ENCODE measurements at regions not wholly inside any gene's neighbourhood (a gene's known extent, or its start where the extent isn't known, plus 50 kb on each side); places are given as distances from the start of the nearest gene placed in this dataset.

GRCh38 chr16:86122681-86123342 is 223.8 kb downstream of the IRF8 start:
- no peak for DNase-seq

- DNase-seq: no peak
Measured at GRCh38 chr16:86124321-86124720, 225.4 kb downstream of the IRF8 start.

- DNase-seq: no peak
Measured at GRCh38 chr16:86126891-86127290, 227.9 kb downstream of the IRF8 start.

GRCh38 chr16:86127366-86127765 is 228.4 kb downstream of the IRF8 start:
- no peak for DNase-seq

GRCh38 chr16:86128246-86128645 is 229.3 kb downstream of the IRF8 start:
- DNase-seq: no peak

GRCh38 chr16:86129541-86129940 is 230.6 kb downstream of the IRF8 start:
- no peak for DNase-seq

GRCh38 chr16:86133377-86133776 is 234.4 kb downstream of the IRF8 start:
- DNase-seq: no peak

GRCh38 chr16:86133847-86134375 is 234.9 kb downstream of the IRF8 start:
- DNase-seq: no peak

- DNase-seq: no peak
Measured at GRCh38 chr16:86134802-86135461, 236.0 kb downstream of the IRF8 start.

- no peak for DNase-seq
Measured at GRCh38 chr16:86137359-86137758, 238.4 kb downstream of the IRF8 start.

- no peak for DNase-seq
Measured at GRCh38 chr16:86138121-86139085, 239.4 kb downstream of the IRF8 start.

GRCh38 chr16:86142801-86143236 is 243.9 kb downstream of the IRF8 start:
- DNase-seq: no peak

GRCh38 chr16:86143666-86144065 is 244.7 kb downstream of the IRF8 start:
- DNase-seq: no peak

GRCh38 chr16:86145669-86146068 is 246.7 kb downstream of the IRF8 start:
- DNase-seq: no peak

GRCh38 chr16:86150641-86151238 is 251.8 kb downstream of the IRF8 start:
- no peak for DNase-seq

- no peak for DNase-seq
Measured at GRCh38 chr16:86151239-86151851, 252.4 kb downstream of the IRF8 start.

GRCh38 chr16:86156155-86156554 is 257.2 kb downstream of the IRF8 start:
- DNase-seq: no peak

GRCh38 chr16:86157616-86158247 is 258.8 kb downstream of the IRF8 start:
- DNase-seq: no peak

GRCh38 chr16:86158688-86159360 is 259.9 kb downstream of the IRF8 start:
- no peak for DNase-seq

GRCh38 chr16:86165479-86165878 is 266.5 kb downstream of the IRF8 start:
- no peak for DNase-seq

- DNase-seq: no peak
Measured at GRCh38 chr16:86166414-86166813, 267.5 kb downstream of the IRF8 start.

Measured in CD4-positive, alpha-beta T cell treated with Interleukin-21 for 1 hour (primary cell).